Lung (tissue), 11 donors: ENCODE measurements at regions not wholly inside any gene's neighbourhood (a gene's known extent, or its start where the extent isn't known, plus 50 kb on each side); places are given as distances from the start of the nearest gene placed in this dataset.
A peak's percentile ranks its signal among the peaks of the same experiment; 100 is the strongest.

Experiments used
- ATAC-seq: fragments of 200-7000 bp; cut with Tn5 transposase; one replicate; pipeline ENCODE4 v1.9.1; 2020; ENCODE audit warnings: moderate number of reproducible peaks; ENCODE audit not compliant: insufficient read depth, low FRiP score
- DNase-seq, 3 donors: peaks; one replicate each; pipeline ENCODE4 v3.0.0-alpha.2; 2013 to 2017
- H3K27ac ChIP-seq, 2 donors: one replicate each; pipeline ENCODE4 v1.5.1; 2013; ENCODE audit warnings: mild to moderate bottlenecking in 2 of 2, moderate library complexity in 2 of 2, control low read depth in 1 of 2, inconsistent platforms in 1 of 2, low read depth in 1 of 2, low read length in 1 of 2
- H3K27me3 ChIP-seq, 3 donors: one replicate each; pipeline ENCODE4 v1.5.1; 2013; ENCODE audit warnings: low read length in 2 of 3; ENCODE audit not compliant: control insufficient read depth in 3 of 3, insufficient read depth in 3 of 3
- H3K36me3 ChIP-seq, 4 donors: one replicate each; pipeline ENCODE4 v1.5.1; 2013; ENCODE audit warnings: low read length in 4 of 4, mild to moderate bottlenecking in 1 of 4, moderate library complexity in 1 of 4; ENCODE audit not compliant: control insufficient read depth in 4 of 4, insufficient read depth in 4 of 4
- H3K4me1 ChIP-seq, 5 donors: one replicate each; pipeline ENCODE4 v1.5.1; 2013; ENCODE audit warnings: low read length in 5 of 5, mild to moderate bottlenecking in 2 of 5, moderate library complexity in 1 of 5; ENCODE audit not compliant: control insufficient read depth in 5 of 5, insufficient read depth in 5 of 5
- H3K4me3 ChIP-seq: one replicate; pipeline ENCODE4 v1.5.1; 2013; ENCODE audit warnings: mild to moderate bottlenecking, control low read depth, moderate library complexity
- H3K9ac ChIP-seq, 2 donors: one replicate each; pipeline ENCODE4 v1.5.1; 2013; ENCODE audit warnings: low read length in 2 of 2, control low read depth in 1 of 2; ENCODE audit not compliant: insufficient read depth in 1 of 2
- H3K9me3 ChIP-seq, 4 donors: one replicate each; pipeline ENCODE4 v1.5.1; 2013; ENCODE audit warnings: low read length in 3 of 4, mild to moderate bottlenecking in 1 of 4, moderate library complexity in 1 of 4; ENCODE audit not compliant: control insufficient read depth in 4 of 4, insufficient read depth in 3 of 4
- WGBS, 2 donors: extraction: QIAGEN DNeasy Blood & Tissue Kit; methylation state at CpG; one replicate each; pipeline ENCODE4 v1.1.7; 2013; 5-methylcytosine and 5-hydroxymethylcytosine counted together
- TF ChIP-seq, protein P1 (sequence below): IDR thresholded peaks from 2 replicates; pipeline ENCODE4 v1.5.1; 2012; ENCODE audit warnings: mild to moderate bottlenecking; ENCODE audit errors: control extremely low read depth, extremely low read depth
- donor health status: control.
- donor health status: control.
- donor health status: Bipolar disorder and iron deficiency.
- donor health status: healthy.
- donor health status: DM: yes; HTN: yes; CAD: no.

DNA sequence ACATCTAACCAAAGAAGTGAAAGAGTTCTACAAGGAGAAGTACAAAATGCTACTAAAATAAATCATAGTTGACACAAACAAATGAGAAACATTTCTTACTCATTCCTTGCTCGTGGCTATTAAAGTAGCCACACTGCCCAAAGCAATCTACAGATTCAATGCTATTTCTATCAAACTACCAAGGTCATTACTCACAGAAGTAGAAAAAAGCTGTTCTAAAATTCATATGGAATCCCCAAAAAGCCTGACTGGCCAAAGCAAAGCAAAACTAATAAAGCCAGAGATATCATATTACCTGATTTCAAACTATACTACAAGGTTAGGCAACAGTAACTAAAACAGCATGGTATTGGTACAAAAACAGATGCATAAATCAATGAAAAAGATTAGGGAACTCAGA, 305.6 kb downstream of the RPAP3 start:
- WGBS, 2 donors = 81 to 82% methylated on average over 1 of the region's 1 CpG
- Histone ChIP-seq H3K4me3 (no peak overlapping the region), H3K36me3 (no peaks in the 10 kb centered on the region), H3K27me3 (no peaks in the 10 kb centered on the region), H3K27ac (no peak overlapping the region), H3K9me3 (peaks cover 0 to 6% (median 2%) of the 10 kb centered on the region in 4 donors), H3K9ac (no peak overlapping the region), H3K4me1 (no peaks in the 10 kb centered on the region)
- ATAC-seq (no peak), DNase-seq (no peak)
- TF ChIP-seq, protein P1, sequence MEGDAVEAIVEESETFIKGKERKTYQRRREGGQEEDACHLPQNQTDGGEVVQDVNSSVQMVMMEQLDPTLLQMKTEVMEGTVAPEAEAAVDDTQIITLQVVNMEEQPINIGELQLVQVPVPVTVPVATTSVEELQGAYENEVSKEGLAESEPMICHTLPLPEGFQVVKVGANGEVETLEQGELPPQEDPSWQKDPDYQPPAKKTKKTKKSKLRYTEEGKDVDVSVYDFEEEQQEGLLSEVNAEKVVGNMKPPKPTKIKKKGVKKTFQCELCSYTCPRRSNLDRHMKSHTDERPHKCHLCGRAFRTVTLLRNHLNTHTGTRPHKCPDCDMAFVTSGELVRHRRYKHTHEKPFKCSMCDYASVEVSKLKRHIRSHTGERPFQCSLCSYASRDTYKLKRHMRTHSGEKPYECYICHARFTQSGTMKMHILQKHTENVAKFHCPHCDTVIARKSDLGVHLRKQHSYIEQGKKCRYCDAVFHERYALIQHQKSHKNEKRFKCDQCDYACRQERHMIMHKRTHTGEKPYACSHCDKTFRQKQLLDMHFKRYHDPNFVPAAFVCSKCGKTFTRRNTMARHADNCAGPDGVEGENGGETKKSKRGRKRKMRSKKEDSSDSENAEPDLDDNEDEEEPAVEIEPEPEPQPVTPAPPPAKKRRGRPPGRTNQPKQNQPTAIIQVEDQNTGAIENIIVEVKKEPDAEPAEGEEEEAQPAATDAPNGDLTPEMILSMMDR = no peak

DNA sequence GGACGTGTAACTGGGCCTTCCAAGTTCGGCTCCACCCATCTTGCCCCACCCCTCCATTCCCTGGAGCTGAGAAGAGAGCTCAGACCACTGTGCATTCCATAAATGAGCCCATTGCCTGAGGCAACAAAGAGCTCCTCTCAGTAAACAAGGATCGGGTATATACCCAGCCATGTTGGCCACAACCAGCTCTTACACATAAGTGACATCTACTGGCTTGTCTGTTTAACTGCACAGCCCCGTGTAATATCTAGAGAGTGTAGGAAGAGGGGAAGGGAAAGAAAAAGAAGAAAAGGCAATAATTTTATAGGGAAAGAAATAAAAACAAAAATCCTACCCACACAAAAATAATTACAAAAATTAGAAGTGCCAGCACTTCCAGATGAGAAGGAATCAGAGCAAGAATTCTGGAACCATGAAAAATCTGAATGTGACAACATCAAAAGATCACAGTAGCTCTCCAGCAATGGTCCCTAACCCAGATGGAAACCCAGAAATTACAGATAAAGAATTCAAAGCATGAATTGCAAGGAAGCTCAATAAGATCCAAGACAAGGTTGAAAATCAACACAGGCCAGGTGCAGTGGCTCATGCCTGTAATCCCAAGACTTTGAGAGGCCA, 308.1 kb downstream of the RPAP3 start:
- Histone ChIP-seq H3K36me3 (no peaks in the 10 kb centered on the region), H3K9ac (no peak overlapping the region), H3K27me3 (no peaks in the 10 kb centered on the region), H3K4me3 (no peak overlapping the region), H3K4me1 (peaks cover 0 to 10% (median 0%) of the 10 kb centered on the region in 5 donors), H3K9me3 (peaks cover 0 to 6% (median 2%) of the 10 kb centered on the region in 4 donors), H3K27ac (no peak overlapping the region)
- 59 to 60% methylated on average over 4 of the region's 4 CpGs for WGBS, 2 donors
- DNase-seq (peak in 1 of 3 donors; percentile 15), ATAC-seq (peak; percentile 56)
- TF ChIP-seq, protein P1 = peak; percentile 50

DNA sequence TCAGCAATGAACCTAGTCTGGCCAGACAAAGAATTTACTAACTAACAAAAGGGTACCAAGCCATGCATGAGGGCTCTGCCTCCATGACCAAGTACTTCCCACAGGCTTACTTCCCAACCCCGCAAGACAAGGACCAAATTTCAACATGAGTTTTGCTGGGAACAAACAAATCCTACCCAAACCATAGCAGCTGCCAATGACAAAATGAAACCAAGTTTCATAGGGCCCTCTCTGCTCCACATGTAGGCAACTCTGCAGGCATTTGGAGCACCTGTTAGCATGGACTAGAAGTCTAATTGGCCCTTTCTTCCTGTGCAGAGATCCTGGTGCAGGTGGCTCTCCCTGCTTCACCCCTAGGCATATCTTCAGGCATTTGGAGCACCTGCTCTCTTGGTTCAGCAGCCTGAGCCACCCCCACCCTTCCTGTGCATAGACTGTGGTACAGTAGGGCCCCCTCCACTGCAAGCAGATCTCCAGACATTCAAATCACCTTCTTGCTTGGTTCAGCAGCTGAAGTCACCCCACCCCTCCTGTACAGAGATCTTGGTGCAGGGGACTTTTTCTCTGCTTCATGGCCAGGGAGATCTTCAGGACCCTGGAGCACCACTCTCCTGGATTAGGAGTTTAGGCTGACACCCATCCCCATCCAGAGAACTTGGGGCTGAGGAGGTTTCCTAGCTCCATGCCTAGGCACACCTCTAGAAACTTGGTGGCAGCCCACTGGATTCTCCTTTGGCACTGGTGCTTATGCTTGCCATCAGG, 308.7 kb downstream of the RPAP3 start:
- 92 to 95% methylated on average over 1 of the region's 1 CpG for WGBS, 2 donors
- no peak for ATAC-seq

More for the DNA sequence above, 308.7 kb downstream of the RPAP3 start:
- no peak for DNase-seq
- H3K9me3 ChIP-seq = peaks cover 0 to 6% (median 2%) of the 10 kb centered on the region in 4 donors
- no peak overlapping the region for H3K27ac ChIP-seq
- TF ChIP-seq, protein P1 = no peak
- no peaks in the 10 kb centered on the region for H3K36me3 ChIP-seq
- no peaks in the 10 kb centered on the region for H3K27me3 ChIP-seq
- peaks cover 0 to 11% (median 0%) of the 10 kb centered on the region in 5 donors for H3K4me1 ChIP-seq
- H3K9ac ChIP-seq = no peak overlapping the region
- no peak overlapping the region for H3K4me3 ChIP-seq
